Gastrocnemius medialis (tissue), 4 donors: ENCODE measurements at regions not wholly inside any gene's neighbourhood (a gene's known extent, or its start where the extent isn't known, plus 50 kb on each side); places are given as distances from the start of the nearest gene placed in this dataset.

ENCODE experiments used
- ATAC-seq, 2 donors: fragments of 150-250 bp; one replicate each; pipeline ENCODE4 v1.9.1; 2016
- DNase-seq, 2 donors: peaks; one replicate each; pipeline ENCODE4 v3.0.0-alpha.2; 2019
- H3K27ac ChIP-seq, 4 donors: fragments of 200-600 bp; sonication (generic); 1 replicate in 1 of 4; 2 replicates in 3 of 4; pipeline ENCODE4 v1.5.1; 2016 to 2018; ENCODE audit warnings: mild to moderate bottlenecking in 2 of 4, moderate library complexity in 1 of 4
- H3K27me3 ChIP-seq, 3 donors: fragments of 200-600 bp; sonication (generic) in 2 of 3; 1 replicate in 1 of 3; 2 replicates in 2 of 3; pipeline versions ENCODE4 v1.5.1 to v1.6.0; 2016 to 2019; ENCODE audit warnings: mild to moderate bottlenecking in 1 of 3, moderate library complexity in 1 of 3
- H3K36me3 ChIP-seq, 2 donors: fragments of 200-600 bp; sonication (generic) in 1 of 2; one replicate each; pipeline ENCODE4 v1.5.1; 2017 to 2018
- H3K4me1 ChIP-seq, 2 donors: fragments of 200-600 bp; sonication (generic) in 1 of 2; one replicate each; pipeline ENCODE4 v1.5.1; 2016 to 2017; ENCODE audit warnings: mild to moderate bottlenecking in 2 of 2
- H3K4me3 ChIP-seq, 4 donors: fragments of 200-600 bp; sonication (generic) in 3 of 4; 1 replicate in 1 of 4; 2 replicates in 3 of 4; pipeline ENCODE4 v1.5.1; 2016 to 2019; ENCODE audit warnings: mild to moderate bottlenecking in 2 of 4
- H3K9me3 ChIP-seq, 3 donors: fragments of 200-600 bp; sonication (generic) in 2 of 3; 1 replicate in 1 of 3; 2 replicates in 2 of 3; pipeline ENCODE4 v1.5.1; 2016 to 2019
- CTCF ChIP-seq, 5 experiments: fragments of 450-650 bp in 3 of 5; fragments of 200-600 bp in 2 of 5; sonication (generic) in 2 of 5; IDR thresholded peaks in 4 of 5; conservative IDR thresholded peaks in 1 of 5; 1 replicate in 4 of 5; 2 replicates in 1 of 5; pipeline ENCODE4 v1.5.1; 2016 to 2019; ENCODE audit warnings: antibody characterized with exemption in 5 of 5, mild to moderate bottlenecking in 3 of 5, moderate library complexity in 3 of 5
- POLR2A ChIP-seq, 2 donors: fragments of 450-650 bp; IDR thresholded peaks; one replicate each; pipeline ENCODE4 v1.6.1; 2017; ENCODE audit warnings: antibody characterized with exemption in 2 of 2, mild to moderate bottlenecking in 2 of 2, moderate library complexity in 2 of 2
- in situ Hi-C, 4 donors: fragments of 200-750 bp; cut with MboI; loops; one replicate each; pipeline versions ENCODE4 v1.15.0 to v1.8.0; 2017; ENCODE audit warnings: low sequenced_read_pairs in 4 of 4
- intact Hi-C: fragments of 100-400 bp; cut with DNase I; formaldehyde crosslinking; loops from one replicate; pipeline ENCODE4 v1.15.1; 2023; ENCODE audit warnings: low total_unique reads

GRCh38 chr5:82786748-82787147 lies 290.4 kb downstream of the TMEM167A start:
- intact Hi-C loops (no loop called here), in situ Hi-C loops (loop anchor here in 2 of 4 donors (25.0 kb wide), 2 partner anchors 424 to 449 kb away; no protein-coding TSS in a partner anchor)
- no peak overlapping the region for H3K27ac ChIP-seq
- H3K4me3 ChIP-seq, result no peak overlapping the region
- no peaks in the 10 kb centered on the region for H3K9me3 ChIP-seq
- ATAC-seq, result no peak
- no peak for DNase-seq
- H3K36me3 ChIP-seq, result no peaks in the 10 kb centered on the region
- no peaks in the 10 kb centered on the region for H3K27me3 ChIP-seq
- H3K4me1 ChIP-seq, result no peaks in the 10 kb centered on the region
- TF ChIP-seq CTCF (IDR thresholded peaks at IDR 0.05 in 4 of 5, conservative IDR thresholded peaks at IDR 0.05 in 1 of 5) (no peak), POLR2A (IDR thresholded peaks at IDR 0.05) (no peak)

- intact Hi-C loops, result no loop called here
- DNase-seq (no peak), ATAC-seq (no peak)
- no peaks in the 10 kb centered on the region for H3K27me3 ChIP-seq
- H3K4me3 ChIP-seq, result no peak overlapping the region
- no peaks in the 10 kb centered on the region for H3K4me1 ChIP-seq
- no peak overlapping the region for H3K27ac ChIP-seq
- no peaks in the 10 kb centered on the region for H3K36me3 ChIP-seq
- in situ Hi-C loops, result loop anchor here in 2 of 4 donors (25.0 kb wide), 2 partner anchors 424 to 449 kb away; no protein-coding TSS in a partner anchor
- TF ChIP-seq CTCF (IDR thresholded peaks at IDR 0.05 in 4 of 5, conservative IDR thresholded peaks at IDR 0.05 in 1 of 5) (no peak), POLR2A (IDR thresholded peaks at IDR 0.05) (no peak)
- no peaks in the 10 kb centered on the region for H3K9me3 ChIP-seq
Observed at GRCh38 chr5:82785882-82786509, 291.2 kb downstream of the TMEM167A start.

GRCh38 chr5:82785456-82785855 lies 291.7 kb downstream of the TMEM167A start:
- ATAC-seq (no peak), DNase-seq (no peak)
- Histone ChIP-seq H3K4me1 (no peaks in the 10 kb centered on the region), H3K27me3 (no peaks in the 10 kb centered on the region), H3K4me3 (no peak overlapping the region), H3K36me3 (no peaks in the 10 kb centered on the region), H3K9me3 (no peaks in the 10 kb centered on the region), H3K27ac (no peak overlapping the region)
- intact Hi-C loops (no loop called here), in situ Hi-C loops (loop anchor here in 2 of 4 donors (25.0 kb wide), 2 partner anchors 423 to 448 kb away; no protein-coding TSS in a partner anchor)
- TF ChIP-seq CTCF (IDR thresholded peaks at IDR 0.05 in 4 of 5, conservative IDR thresholded peaks at IDR 0.05 in 1 of 5) (no peak), POLR2A (IDR thresholded peaks at IDR 0.05) (no peak)

- Histone ChIP-seq H3K4me1 (no peaks in the 10 kb centered on the region), H3K27ac (no peak overlapping the region), H3K9me3 (no peaks in the 10 kb centered on the region), H3K36me3 (no peaks in the 10 kb centered on the region), H3K4me3 (no peak overlapping the region), H3K27me3 (no peaks in the 10 kb centered on the region)
- in situ Hi-C loops (loop anchor here in 2 of 4 donors (25.0 kb wide), 2 partner anchors 422 to 447 kb away; no protein-coding TSS in a partner anchor), intact Hi-C loops (no loop called here)
- DNase-seq, result no peak
- no peak for TF ChIP-seq CTCF (IDR thresholded peaks at IDR 0.05 in 4 of 5, conservative IDR thresholded peaks at IDR 0.05 in 1 of 5)
- no peak for TF ChIP-seq POLR2A (IDR thresholded peaks at IDR 0.05)
- ATAC-seq, result no peak
Observed at GRCh38 chr5:82784521-82784920, 292.7 kb downstream of the TMEM167A start.
